PC-9 (cell line): ENCODE measurements at regions not wholly inside any gene's neighbourhood (a gene's known extent, or its start where the extent isn't known, plus 50 kb on each side); places are given as distances from the start of the nearest gene placed in this dataset.
A peak's percentile ranks its signal among the peaks of the same experiment; 100 is the strongest.

ENCODE experiments used
- BruUV-seq: library from RNA; stranded (reverse); fragments of 400-500 nt; replicated peaks from 2 replicates; lab custom pipeline; 2021; lab: Mats Ljungman, UMichigan
- CTCF ChIA-PET: fragments of 300-600 bp; sonication (Branson Sonifier 250); formaldehyde crosslinking; loops from one replicate; lab custom pipeline; 2022; ENCODE audit warnings: antibody characterized with exemption; lab: Charles Lee
- POLR2A ChIA-PET: fragments of 300-600 bp; sonication (Branson Sonifier 250); formaldehyde crosslinking; loops from one replicate; lab custom pipeline; 2022; ENCODE audit warnings: antibody characterized with exemption; ENCODE audit not compliant: unreplicated experiment; lab: Charles Lee
- DNase-seq, 2 experiments: peaks; one replicate each; pipeline versions ENCODE4 v3.0.0 to v3.0.0-alpha.2; 2015 to 2022; ENCODE audit warnings: mixed read lengths in 1 of 2
- H2AFZ ChIP-seq: fragments of 200-600 bp; sonication (generic); 2 replicates; pipeline ENCODE4 v1.8.1; 2017; ENCODE audit warnings: antibody characterized with exemption
- H3F3A ChIP-seq: fragments of 200-600 bp; sonication (generic); 2 replicates; pipeline ENCODE4 v1.8.1; 2017; ENCODE audit warnings: antibody characterized with exemption, mild to moderate bottlenecking, low read depth; ENCODE audit not compliant: insufficient read depth
- H3K27ac ChIP-seq: fragments of 200-600 bp; sonication (generic); 2 replicates; pipeline ENCODE4 v1.6.1; 2016; ENCODE audit warnings: mixed run types
- H3K27me3 ChIP-seq: fragments of 200-600 bp; sonication (generic); 2 replicates; pipeline ENCODE4 v1.6.1; 2016; ENCODE audit warnings: low read depth, mixed run types; ENCODE audit not compliant: insufficient read depth
- H3K36me3 ChIP-seq: fragments of 200-600 bp; sonication (generic); 2 replicates; pipeline ENCODE4 v1.6.1; 2016; ENCODE audit warnings: low read depth, mixed run types
- H3K4me1 ChIP-seq: fragments of 200-600 bp; sonication (generic); replicated peaks from 2 replicates; pipeline ENCODE4 v1.6.1; 2016; ENCODE audit warnings: mixed run types; ENCODE audit not compliant: insufficient read depth
- H3K4me2 ChIP-seq: fragments of 200-600 bp; sonication (generic); 2 replicates; pipeline ENCODE4 v1.6.1; 2017; ENCODE audit warnings: mixed run types
- H3K4me3 ChIP-seq: fragments of 200-600 bp; sonication (generic); 2 replicates; pipeline ENCODE4 v1.6.1; 2016; ENCODE audit warnings: mixed run types
- H3K79me2 ChIP-seq: fragments of 200-600 bp; sonication (generic); 2 replicates; pipeline ENCODE4 v1.6.1; 2017; ENCODE audit warnings: low read depth, mixed run types
- H3K9me2 ChIP-seq: fragments of 200-600 bp; sonication (generic); 2 replicates; pipeline ENCODE4 v1.8.1; 2017; ENCODE audit warnings: mild to moderate bottlenecking; ENCODE audit not compliant: insufficient read depth
- H3K9me3 ChIP-seq: fragments of 200-600 bp; sonication (generic); 2 replicates; pipeline ENCODE4 v1.8.1; 2016; ENCODE audit warnings: low read depth; ENCODE audit not compliant: insufficient read depth
- H4K20me1 ChIP-seq: fragments of 200-600 bp; sonication (generic); 2 replicates; pipeline ENCODE4 v1.8.1; 2017; ENCODE audit not compliant: insufficient read depth
- CTCF ChIP-seq: fragments of 200-600 bp; sonication (generic); conservative IDR thresholded peaks from 2 replicates; pipeline ENCODE4 v1.6.1; 2017; ENCODE audit warnings: mixed run types, antibody characterized with exemption, mild to moderate bottlenecking, moderate library complexity
- EZH2 ChIP-seq: fragments of 200-600 bp; sonication (generic); IDR thresholded peaks from 2 replicates; pipeline ENCODE4 v1.8.0; 2017; ENCODE audit warnings: antibody characterized with exemption, low read depth
- intact Hi-C: fragments of 100-400 bp; cut with micrococcal nuclease; formaldehyde crosslinking; loops from one replicate; pipeline ENCODE4 v1.10.0; 2022; ENCODE audit not compliant: unreplicated experiment

GRCh38 chr11:26134053-26134452 lies 197.9 kb upstream of the ANO3 start:
- no peak for DNase-seq
- ChIA-PET POLR2A (no interaction called here), CTCF (no interaction called here)
- TF ChIP-seq CTCF = no peak
- TF ChIP-seq EZH2 = no peak
- H3F3A ChIP-seq = no peaks in the 10 kb centered on the region
- H3K27me3 ChIP-seq = no peaks in the 10 kb centered on the region
- no peaks in the 10 kb centered on the region for H3K9me3 ChIP-seq
- intact Hi-C loops = loop anchor here (10.0 kb wide), 1 partner anchor 149 kb away; no protein-coding TSS in a partner anchor
- BruUV-seq = no TSS peak
- no peaks in the 10 kb centered on the region for H3K36me3 ChIP-seq
- H2AFZ ChIP-seq = no peak overlapping the region
- no peaks in the 10 kb centered on the region for H3K4me1 ChIP-seq
- H3K79me2 ChIP-seq = no peaks in the 10 kb centered on the region
- no peak overlapping the region for H3K4me3 ChIP-seq
- no peak overlapping the region for H3K4me2 ChIP-seq
- no peaks in the 10 kb centered on the region for H3K9me2 ChIP-seq
- H3K27ac ChIP-seq = no peak overlapping the region
- no peaks in the 10 kb centered on the region for H4K20me1 ChIP-seq

- no peak overlapping the region for H3K4me2 ChIP-seq
- no peak overlapping the region for H3K27ac ChIP-seq
- no peaks in the 10 kb centered on the region for H3K27me3 ChIP-seq
- ChIA-PET POLR2A (no interaction called here), CTCF (interaction anchor here (1.1 kb wide), 1 partner anchor 153 kb away, joined by 6 read pairs; no protein-coding TSS in a partner anchor)
- no peaks in the 10 kb centered on the region for H3F3A ChIP-seq
- H3K4me3 ChIP-seq = no peak overlapping the region
- H3K4me1 ChIP-seq = no peaks in the 10 kb centered on the region
- no peaks in the 10 kb centered on the region for H3K9me3 ChIP-seq
- no peak for DNase-seq
- intact Hi-C loops = loop anchor here (10.0 kb wide), 1 partner anchor 150 kb away; no protein-coding TSS in a partner anchor
- H3K9me2 ChIP-seq = no peaks in the 10 kb centered on the region
- BruUV-seq = no TSS peak
- no peaks in the 10 kb centered on the region for H4K20me1 ChIP-seq
- H3K36me3 ChIP-seq = no peaks in the 10 kb centered on the region
- H2AFZ ChIP-seq = no peak overlapping the region
- peak; percentile 26; the same call in 1 of the 2 replicates for TF ChIP-seq CTCF
- no peak for TF ChIP-seq EZH2
- H3K79me2 ChIP-seq = no peaks in the 10 kb centered on the region
These were observed 197.2 kb upstream of the ANO3 start for GRCh38 chr11:26134481-26135355.

GRCh38 chr11:26137651-26138050 lies 194.3 kb upstream of the ANO3 start:
- H3F3A ChIP-seq = no peaks in the 10 kb centered on the region
- no peak overlapping the region for H3K4me3 ChIP-seq
- no peaks in the 10 kb centered on the region for H3K9me3 ChIP-seq
- no peak overlapping the region for H2AFZ ChIP-seq
- intact Hi-C loops = loop anchor here (10.0 kb wide), 1 partner anchor 153 kb away; no protein-coding TSS in a partner anchor
- H3K4me1 ChIP-seq = no peaks in the 10 kb centered on the region
- no peaks in the 10 kb centered on the region for H3K27me3 ChIP-seq
- CTCF ChIA-PET = no interaction called here
- POLR2A ChIA-PET = no interaction called here
- TF ChIP-seq CTCF (no peak), EZH2 (no peak)
- H3K9me2 ChIP-seq = no peaks in the 10 kb centered on the region
- no peaks in the 10 kb centered on the region for H3K79me2 ChIP-seq
- no peak overlapping the region for H3K4me2 ChIP-seq
- DNase-seq = no peak
- no peaks in the 10 kb centered on the region for H3K36me3 ChIP-seq
- H3K27ac ChIP-seq = no peak overlapping the region
- BruUV-seq = no TSS peak
- no peaks in the 10 kb centered on the region for H4K20me1 ChIP-seq
